ENCODE measurements at regions not wholly inside any gene's neighbourhood (a gene's known extent, or its start where the extent isn't known, plus 50 kb on each side); places are given as distances from the start of the nearest gene placed in this dataset.
A peak's percentile ranks its signal among the peaks of the same experiment; 100 is the strongest.

DNA sequence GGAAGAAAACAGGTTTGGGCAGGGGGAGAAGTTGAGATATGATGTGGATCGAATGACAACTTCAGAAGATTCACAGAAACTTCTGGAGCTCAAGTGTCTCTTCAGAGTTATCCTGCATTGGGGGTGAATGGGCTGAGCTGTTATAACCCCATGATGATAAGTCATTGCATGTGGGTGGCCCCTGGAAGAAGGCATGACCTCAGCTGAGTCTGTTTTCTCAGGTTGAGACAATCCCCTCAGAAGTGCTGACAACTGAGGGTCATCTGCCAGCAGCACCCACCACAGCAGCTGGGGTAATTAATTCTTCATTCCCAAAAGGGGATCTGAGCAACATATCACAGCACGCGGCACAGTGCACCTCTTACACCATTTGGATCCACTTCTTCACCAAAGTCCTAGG, 138.6 kb upstream of the CAMK1G start:
- intact Hi-C loops (cut with DNase I) = no loop called here
- no peak for DNase-seq (ENCODE audit: low spot score)

DNA sequence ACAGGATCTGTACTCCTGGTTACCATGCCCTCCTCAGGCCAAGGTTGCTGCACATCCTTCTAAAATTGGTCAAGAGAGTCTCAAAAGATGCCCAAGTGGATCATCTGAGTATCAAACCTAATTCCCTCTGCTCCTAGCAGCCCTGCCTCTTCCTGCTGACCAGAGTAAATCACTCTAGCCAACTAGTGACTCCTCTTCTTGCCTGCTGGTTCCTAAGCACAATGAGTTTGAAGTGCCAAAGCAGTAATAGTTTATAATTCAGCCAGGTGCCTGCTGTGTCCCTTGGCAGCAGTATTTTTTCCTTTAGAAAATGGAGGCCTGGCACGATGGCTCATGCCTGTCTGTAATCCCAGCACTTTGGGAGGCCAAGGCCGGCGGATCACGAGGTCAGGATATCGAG, 137.9 kb upstream of the CAMK1G start:
- intact Hi-C loops (cut with DNase I) = no loop called here
- no peak for DNase-seq (ENCODE audit: low spot score)

DNA sequence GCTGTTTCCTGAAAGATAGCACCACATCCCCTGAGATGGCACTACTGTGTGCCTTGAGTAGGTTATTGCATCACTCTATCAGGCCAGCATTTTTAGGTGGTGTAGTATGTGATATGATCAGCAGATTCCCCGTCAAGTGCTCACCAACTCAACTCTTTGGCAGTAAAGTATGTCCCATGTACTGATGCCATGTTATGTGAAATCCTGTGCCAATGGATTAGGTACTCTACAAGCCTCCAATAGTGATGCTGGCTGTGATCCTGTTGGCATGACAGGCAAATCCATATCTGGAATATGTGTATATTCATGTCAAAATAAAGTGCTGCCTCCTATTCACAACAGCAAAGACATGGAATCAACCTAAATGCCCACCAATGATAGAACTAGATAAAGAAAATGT, 137.2 kb upstream of the CAMK1G start:
- no peak for DNase-seq (ENCODE audit: low spot score)
- intact Hi-C loops (cut with DNase I) = no loop called here

DNA sequence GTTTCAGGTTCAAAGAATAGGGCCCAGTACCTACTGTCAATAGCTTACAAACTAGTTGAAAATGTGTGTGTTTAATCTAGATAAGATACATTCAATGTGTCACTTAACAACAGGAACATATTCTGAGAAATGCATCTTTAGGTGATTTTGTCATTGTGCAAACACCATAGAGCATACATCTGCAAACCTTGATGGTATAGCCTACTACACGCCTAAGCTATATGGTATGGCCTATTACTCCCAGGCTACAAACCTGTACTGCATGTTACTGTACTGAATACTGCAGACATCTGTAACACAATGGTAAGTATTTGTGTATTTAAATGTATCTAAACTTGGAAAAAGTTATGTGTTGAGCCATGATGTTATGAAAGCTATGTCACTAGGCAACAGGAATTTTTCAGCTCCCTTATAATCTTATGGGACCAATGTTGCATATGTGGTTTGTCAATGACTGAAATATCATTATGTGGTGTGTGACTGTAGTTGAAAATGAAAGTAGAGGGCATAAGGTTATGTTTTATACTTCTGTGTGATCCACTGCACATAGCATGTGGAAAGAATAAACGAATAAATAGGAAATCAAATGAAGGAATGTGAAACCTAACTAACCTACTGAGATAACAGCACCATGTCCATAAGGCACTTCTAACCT, 129.0 kb upstream of the CAMK1G start:
- intact Hi-C loops (cut with DNase I) = no loop called here

GRCh38 chr1:209455145-209455544, 128.4 kb upstream of the CAMK1G start:
- intact Hi-C loops (cut with DNase I) = no loop called here

More for the DNA sequence above, 129.0 kb upstream of the CAMK1G start:
- no peak for DNase-seq (ENCODE audit: low spot score)

GRCh38 chr1:209455661-209456358, 127.7 kb upstream of the CAMK1G start:
- intact Hi-C loops (cut with DNase I) = no loop called here
- DNase-seq (ENCODE audit: low spot score) = no peak

More at GRCh38 chr1:209455145-209455544, 128.4 kb upstream of the CAMK1G start:
- DNase-seq (ENCODE audit: low spot score) = no peak

DNA sequence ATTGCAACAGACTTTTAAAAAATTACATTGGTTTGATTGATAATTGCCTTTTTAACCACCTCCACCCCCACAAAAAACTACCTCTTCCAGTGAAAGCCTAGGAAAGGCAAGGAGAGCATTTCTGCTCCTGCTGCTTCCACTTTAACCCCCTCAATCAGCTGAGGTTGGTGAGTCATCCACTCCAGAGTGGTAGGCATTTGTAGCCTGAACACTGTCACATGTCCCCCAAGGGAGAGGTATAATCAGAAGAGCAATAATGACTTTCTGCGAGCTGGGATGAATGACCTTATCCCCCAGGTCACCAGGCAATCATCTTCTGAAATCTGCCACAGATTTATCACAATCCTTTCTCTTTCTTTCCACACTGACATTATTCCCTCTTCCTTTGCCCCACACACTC, 126.6 kb upstream of the CAMK1G start:
- DNase-seq (ENCODE audit: low spot score) = no peak
- intact Hi-C loops (cut with DNase I) = no loop called here

- no peak for DNase-seq (ENCODE audit: low spot score)
- intact Hi-C loops (cut with DNase I) = no loop called here
Observed at GRCh38 chr1:209457401-209458125, 126.0 kb upstream of the CAMK1G start.

GRCh38 chr1:209458921-209459320, 124.6 kb upstream of the CAMK1G start:
- no peak for DNase-seq (ENCODE audit: low spot score)
- intact Hi-C loops (cut with DNase I) = no loop called here

GRCh38 chr1:209461168-209461567, 122.3 kb upstream of the CAMK1G start:
- no peak for DNase-seq (ENCODE audit: low spot score)
- intact Hi-C loops (cut with DNase I) = no loop called here

DNA sequence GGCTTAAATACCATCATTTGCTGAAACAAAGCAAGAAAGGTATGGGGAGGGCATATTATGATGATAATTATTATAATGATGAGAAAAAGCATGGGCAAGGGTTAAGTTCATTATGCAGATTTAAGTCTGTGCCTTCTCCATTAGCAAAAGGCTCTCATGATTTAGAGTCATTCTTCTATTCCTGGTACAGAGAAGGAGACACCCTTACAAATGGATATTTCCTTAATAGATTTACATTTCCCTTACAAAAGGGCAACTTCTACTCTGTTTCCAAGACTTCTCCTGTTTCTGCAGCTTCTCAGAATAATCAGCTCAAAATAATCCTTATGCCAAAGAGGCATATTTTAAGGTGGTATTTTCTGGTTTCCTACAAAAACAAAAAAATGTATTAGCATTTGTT, 121.1 kb upstream of the CAMK1G start:
- intact Hi-C loops (cut with DNase I) = no loop called here
- DNase-seq (ENCODE audit: low spot score) = no peak

- intact Hi-C loops (cut with DNase I) = no loop called here
- no peak for DNase-seq (ENCODE audit: low spot score)
Observed at GRCh38 chr1:209463441-209463840, 120.1 kb upstream of the CAMK1G start.

GRCh38 chr1:209473025-209473424, 110.5 kb upstream of the CAMK1G start:
- intact Hi-C loops (cut with DNase I) = no loop called here
- no peak for DNase-seq (ENCODE audit: low spot score)

DNA sequence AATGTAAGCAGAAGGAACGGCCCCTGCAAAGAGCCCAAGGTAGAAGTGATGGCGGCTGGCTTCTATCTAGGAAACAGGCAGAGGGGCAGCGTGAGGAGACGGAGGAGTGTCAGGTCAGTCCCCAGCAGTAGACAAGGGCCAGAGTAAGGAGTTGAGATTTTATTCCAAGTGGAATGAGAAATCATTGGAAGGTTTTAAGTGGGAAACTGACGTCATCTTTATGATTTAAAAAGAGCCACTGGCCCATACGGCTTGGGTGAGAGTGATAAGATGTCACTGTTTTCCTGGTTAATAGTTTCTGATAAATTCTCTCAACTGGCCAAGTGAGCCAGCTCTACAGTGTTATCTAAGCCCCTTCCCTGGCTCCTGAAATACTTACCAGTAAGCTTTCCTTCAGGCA, 103.2 kb upstream of the CAMK1G start:
- intact Hi-C loops (cut with DNase I) = no loop called here
- no peak for DNase-seq (ENCODE audit: low spot score)

DNA sequence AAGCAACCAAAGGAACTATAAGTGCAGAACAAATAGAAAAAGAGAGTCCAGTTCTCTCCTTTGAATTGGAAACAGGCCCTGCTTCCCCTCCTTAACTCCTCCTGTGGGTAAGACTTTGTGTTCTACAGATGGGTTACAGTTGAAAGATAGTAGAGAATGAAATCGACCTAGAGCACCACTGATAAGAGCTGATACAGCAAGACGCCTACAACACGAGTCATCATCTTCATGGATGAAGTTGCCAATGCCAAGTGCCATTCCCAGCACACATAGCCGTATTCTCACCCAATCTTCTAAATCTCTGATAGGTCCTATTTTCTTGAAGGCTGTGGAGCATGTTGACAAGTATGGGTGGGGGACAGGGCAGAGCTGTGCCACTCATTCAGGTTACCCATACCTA, 99.8 kb upstream of the CAMK1G start:
- no peak for DNase-seq (ENCODE audit: low spot score)
- intact Hi-C loops (cut with DNase I) = no loop called here

GRCh38 chr1:209484429-209484828, 99.1 kb upstream of the CAMK1G start:
- intact Hi-C loops (cut with DNase I) = no loop called here
- DNase-seq (ENCODE audit: low spot score) = no peak

GRCh38 chr1:209485167-209485566, 98.3 kb upstream of the CAMK1G start:
- intact Hi-C loops (cut with DNase I) = no loop called here
- peak; percentile 78 for DNase-seq (ENCODE audit: low spot score)

- no peak for DNase-seq (ENCODE audit: low spot score)
- intact Hi-C loops (cut with DNase I) = no loop called here
Observed at GRCh38 chr1:209485751-209486150, 97.8 kb upstream of the CAMK1G start.

DNA sequence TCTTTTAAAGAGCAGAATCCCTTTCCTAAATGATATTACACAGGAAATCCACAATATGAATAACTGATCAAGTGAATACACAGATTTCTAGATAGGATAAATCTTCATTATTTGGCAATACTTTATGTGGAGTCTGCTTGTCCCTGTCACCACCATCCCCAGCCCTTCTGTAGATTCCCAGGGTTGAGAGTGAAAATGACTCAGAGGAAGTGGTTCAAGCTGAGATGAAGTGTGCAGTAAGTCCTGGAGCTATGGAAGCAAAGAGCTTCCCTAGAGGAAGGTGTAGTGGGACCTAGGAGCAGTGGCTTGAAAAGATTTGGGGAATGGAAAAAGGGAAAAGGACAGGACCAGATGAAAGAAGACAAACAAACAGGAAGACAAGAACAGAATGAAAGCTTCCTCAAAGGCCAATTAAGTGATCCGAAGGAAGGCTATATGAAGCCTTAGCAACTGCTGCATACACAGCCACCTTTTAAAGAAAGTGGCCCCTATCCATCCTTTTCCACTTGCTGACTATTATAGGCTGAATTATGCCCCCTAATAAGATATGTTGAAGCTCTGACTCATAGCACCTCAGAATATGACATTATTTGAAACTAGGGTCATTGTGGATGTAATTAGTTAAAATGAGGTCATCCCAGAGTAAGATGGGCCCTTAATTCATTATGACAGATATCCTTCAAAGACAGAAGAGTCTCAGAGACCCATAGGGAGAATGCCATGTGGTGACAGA, 96.5 kb upstream of the CAMK1G start:
- intact Hi-C loops (cut with DNase I) = no loop called here
- DNase-seq (ENCODE audit: low spot score) = no peak

DNA sequence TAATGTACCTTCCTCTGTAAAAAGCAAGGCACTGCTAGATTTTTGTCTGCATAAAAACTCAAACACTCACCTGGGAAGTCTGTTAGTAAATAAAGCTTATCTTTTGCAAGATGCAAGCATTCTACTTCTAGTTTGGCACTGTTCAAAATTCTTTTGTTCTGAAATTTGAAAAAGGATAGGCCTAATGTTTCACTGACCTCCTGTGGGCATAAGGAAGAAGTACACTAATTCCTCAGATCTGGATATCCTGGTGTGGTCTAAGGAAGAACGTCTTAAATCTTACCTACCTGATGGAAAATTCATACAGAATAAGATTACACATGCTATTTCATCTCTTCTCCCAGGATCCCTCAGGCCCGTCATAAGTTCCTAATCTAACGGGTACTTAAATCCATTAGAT, 93.5 kb upstream of the CAMK1G start:
- intact Hi-C loops (cut with DNase I) = no loop called here
- DNase-seq (ENCODE audit: low spot score) = no peak

Measured in cardiac septum (tissue), 1 donor.